Anterior cingulate cortex (tissue), 58 donors: ENCODE measurements at regions not wholly inside any gene's neighbourhood (a gene's known extent, or its start where the extent isn't known, plus 50 kb on each side); places are given as distances from the start of the nearest gene placed in this dataset.

Source experiments
- DNase-seq, 58 donors: peaks; one replicate each; lab custom pipeline; 2025; lab: John Stamatoyannopoulos, UW

DNA sequence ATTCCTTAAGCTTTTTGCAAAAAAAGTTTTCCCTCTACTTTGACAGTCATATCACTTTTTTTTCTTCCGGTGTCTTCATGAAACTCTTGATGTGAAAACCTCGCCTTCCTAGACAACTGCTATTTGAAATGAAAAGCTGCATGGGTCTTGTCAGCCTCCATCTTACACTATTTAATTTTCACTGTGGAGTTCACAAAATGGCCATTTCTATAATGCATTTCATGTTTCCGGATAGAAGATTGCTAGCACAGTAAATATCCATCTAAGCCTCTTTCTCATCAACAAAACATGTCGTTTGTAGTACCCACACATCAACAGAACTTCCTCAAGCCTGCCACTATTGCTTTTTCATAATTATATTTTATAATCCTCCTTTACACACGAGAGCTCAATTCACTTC, 204.9 kb upstream of the ID4 start:
- no peak for DNase-seq

DNA sequence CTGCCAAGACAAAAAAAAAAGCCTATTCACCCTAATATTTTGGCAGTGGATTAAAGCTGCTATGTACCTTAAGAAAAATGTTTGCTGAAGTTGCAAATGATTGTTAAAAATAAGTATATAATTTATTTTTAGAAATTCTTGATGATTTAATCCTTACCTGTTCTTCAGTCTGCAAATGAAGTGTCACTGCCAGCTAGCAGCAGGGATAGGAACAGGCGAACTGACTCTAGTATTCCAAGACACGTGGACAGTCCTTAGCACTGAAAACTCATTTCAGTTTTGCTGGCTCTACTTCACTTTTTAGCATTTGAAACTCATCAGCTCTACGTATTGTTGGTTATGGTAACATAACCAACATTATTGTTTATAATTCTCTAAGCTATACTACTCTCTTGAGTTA, 204.4 kb upstream of the ID4 start:
- DNase-seq, result no peak

DNA sequence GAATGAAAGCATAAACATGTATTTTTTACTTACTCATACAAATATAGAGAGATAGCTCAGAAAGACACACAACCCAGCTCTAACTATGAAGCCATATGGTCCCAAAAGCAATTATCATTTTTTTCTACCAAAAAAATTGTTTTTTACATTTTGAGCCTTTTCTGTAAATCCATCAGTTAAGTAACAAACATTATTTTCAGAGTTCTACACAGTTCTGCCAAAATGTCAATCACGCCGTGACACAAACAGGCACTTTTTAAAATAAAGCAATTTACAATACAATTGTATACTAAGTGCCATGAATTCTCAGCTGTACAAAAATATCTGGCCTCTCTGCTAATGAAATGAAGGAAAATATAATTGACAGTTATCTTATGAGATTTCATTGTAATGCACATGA, 201.4 kb upstream of the ID4 start:
- no peak for DNase-seq

DNA sequence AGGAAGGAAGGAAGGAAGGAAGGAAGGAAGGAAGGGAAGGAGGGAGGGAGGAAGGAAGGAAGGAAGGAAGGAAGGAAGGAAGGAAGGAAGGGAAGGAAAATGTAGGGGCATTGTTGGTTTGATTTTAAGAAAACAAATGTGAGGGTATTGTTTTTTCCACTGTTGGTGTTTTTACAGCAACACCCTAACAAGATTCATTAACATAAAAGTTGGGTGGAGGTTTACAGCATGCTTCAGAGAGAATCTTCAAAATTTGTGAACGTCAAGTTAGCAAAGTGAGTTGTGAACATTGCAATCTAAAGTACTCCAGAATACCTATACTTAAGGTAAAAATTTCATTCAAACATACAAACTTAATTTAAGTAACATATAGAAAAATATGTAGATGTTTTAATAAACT, 200.2 kb upstream of the ID4 start:
- DNase-seq, result no peak

DNA sequence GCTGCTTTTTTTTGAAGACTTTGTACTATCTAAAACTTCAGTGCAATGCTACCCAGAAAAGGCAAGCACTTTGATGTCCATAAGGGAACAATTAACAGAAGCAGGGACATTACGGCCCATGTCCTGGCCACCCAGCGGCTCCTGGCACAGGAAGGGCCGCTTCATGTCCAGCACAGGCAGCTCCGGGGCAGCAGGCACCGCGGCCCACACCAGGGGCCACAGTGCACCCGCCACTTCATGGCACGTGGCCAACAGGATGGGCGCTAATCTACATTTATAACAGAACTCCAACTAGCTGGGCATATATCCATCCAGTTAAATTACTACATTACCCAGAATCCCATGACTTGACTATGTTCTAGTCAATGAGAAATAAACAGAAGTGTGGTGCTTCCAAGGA, 198.2 kb upstream of the ID4 start:
- DNase-seq, result no peak

DNA sequence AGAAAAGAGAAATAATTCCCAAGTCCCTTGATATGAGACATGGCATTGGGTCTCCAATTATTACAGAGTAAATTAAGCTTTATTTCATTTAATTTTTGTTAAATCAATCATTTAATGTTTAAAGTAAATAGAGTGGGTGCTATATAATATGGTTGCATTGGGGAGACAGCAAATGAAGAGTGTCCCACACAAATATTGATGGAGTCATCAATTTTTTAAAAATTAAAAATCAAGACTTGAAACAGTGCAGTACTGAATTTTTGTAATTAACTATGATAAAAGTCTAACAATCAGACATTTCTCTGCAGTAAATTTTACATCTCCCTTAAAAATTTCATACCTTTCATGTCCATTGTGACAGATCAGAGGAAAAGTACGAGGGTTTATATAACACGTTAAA, 193.9 kb upstream of the ID4 start:
- no peak for DNase-seq

DNA sequence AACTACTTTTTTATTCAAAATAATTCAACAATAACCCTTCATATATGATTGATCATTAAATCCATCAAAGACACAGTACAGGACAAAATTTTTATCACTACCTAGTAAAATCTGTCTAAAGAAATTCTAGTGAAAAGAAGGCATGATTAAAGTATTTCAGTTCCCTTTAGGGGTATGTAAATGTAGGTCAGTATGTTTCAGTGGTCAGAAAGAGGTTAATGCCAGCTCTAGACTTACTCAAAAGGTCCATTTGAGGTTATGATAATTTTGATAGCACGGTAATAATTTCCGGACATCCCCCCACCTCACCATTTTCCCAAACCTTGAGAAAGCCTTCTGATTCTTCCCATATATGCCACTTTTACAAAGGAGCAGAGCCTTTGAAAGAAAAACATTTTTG, 193.5 kb upstream of the ID4 start:
- no peak for DNase-seq

DNA sequence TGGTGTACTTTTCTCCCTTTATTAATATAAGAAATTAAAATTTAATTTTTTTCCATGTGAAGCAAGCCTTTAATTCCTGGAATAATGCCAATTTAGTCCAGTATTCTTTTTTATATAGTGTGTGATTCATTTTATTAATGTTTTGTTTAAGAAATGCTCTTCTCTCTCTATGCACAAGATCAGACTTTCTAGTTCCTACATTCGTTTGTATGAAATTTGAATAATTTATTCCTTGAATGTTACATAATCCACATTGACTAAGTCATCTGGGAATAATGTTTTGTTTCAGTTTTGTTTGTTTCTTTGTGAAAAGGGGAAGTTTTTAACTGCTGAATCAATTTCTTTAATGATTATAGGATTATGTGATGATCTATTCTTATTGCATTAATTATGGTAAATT, 181.4 kb upstream of the ID4 start:
- no peak for DNase-seq

DNA sequence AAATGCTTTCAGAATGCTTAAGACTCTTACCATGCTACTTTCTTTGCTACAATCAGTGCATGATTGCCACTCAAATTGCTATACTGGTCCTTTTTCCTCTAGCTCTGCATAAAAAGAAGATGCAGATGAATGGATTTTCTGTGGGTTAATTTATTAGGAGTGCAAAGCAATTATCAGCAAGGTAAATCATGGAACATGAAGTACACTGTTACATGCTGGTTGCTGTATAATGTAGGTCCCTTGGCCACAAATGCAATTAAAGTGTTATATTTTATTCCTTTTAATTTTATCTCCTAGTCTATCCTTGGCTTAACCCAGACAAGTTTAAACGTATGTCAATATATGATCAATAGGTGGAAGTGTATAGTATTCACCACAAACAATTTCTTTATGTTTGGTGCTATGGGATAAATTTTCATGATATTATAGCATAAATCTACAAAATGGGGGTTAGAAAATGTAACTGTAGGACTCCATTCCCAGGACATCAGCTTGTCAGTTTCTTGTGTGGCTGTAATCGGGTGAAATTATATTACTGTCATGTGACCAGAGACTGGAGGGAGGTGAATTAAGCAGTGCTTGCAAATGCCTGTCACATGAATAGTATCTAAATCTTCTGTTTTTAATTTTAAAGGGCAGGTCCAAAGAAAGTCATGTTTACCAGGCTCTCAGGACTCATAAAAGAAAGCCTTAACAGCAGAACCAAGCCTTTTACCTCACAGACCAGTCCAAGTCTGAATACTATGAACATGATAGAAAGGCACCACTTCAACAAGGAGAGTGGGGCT, 176.9 kb upstream of the ID4 start:
- DNase-seq, result no peak

DNA sequence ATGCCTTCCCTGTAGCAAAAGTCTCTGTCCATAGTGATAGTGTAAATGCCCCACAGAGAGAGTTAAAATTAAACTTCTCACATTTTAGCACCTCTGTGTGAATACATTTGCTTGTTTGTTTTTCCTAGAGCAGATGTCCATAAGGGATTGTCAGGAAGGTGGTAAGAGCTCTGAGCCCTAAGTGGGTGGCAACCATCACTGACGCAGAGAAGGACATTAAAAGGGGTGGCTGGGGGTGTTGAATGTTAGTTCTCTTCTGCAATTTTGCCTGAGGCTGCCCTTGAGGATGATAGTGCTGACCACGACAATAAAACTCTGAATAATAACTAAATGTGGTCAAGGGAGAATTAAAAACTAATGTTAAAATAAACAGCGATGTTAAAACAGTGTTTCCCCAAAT, 174.3 kb upstream of the ID4 start:
- DNase-seq, result no peak

DNA sequence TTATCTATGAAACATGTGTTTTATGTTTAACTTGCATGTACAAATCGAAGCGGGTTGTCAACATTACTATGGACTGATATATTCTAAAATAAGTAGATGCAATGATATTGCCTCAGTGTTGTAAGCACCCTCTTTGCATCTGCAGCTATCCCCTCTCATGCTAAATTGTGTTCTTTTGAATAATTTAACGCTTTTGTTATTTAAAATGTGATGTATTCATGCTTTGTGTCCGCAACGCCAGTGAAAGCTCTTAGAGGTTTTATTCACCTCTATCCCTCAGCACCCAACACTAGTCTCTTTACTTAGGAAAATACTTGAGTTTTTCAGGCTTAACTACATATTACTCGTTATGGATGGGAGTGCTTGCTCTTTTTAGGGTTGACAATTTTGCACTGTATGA, 173.7 kb upstream of the ID4 start:
- DNase-seq, result no peak

DNA sequence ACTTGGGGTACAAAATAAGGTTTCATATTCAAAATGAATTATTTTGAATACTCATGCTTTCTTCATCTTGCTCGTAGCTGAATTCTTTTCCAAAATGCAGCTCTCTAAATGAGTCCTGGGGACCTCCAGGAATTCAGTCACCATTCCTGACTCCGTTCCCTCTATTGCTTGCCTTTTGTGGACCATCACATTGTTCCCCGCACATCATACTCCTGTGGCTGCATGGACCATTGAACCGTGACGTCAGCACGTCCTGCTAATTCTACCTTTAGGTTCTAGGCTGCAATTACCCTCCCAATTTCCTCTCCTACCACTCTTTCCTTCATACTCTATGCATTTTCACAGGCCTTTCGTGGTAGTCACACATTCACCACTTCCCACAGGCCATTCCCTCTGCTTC, 173.1 kb upstream of the ID4 start:
- DNase-seq, result no peak

DNA sequence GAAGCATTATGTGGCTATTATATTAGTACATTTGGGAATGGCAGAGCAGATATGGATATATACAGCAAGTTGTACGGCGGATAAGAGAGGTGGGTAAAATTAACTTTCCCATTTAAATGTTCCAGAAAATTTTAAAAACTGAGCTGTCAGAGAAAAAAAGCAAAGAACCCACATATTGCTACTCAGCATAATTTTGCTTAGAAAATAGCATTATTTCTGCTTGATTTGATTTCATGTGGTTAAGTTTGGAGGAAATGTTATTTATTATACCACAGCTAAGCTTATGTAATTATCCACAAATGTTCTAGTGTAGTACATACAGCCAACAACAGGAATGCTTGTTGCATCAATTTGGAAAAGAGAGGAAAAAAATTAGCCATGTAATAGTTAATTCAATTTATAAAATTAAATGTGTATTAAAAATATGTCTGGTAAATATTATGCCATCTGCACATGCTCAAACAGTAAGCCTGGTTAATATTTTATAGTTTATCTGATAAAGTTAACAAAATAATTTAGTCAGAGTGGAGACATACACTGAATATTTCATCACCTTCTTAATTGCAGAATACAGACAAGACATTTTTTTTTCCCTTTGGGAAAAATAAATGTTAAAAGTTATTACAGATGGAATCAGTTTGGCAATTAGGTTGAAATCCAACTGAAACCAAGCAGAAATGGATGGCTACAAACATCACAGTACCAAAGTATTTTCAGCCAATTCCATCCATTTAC, 172.1 kb upstream of the ID4 start:
- no peak for DNase-seq

DNA sequence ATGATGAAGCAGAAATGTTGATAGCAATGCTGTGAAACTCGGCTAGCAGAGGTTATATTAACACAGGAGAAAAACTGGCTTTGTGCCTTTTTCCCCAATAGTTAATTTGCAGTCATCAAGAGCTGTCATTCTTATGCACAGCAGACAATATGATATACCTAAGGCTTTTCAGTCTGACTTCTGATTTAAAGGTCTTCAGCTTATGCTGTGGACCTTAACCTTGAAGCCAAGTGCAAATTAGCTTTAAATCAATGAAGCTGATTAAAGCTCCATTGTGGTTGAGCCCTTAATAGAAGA, 171.6 kb upstream of the ID4 start:
- DNase-seq, result no peak

DNA sequence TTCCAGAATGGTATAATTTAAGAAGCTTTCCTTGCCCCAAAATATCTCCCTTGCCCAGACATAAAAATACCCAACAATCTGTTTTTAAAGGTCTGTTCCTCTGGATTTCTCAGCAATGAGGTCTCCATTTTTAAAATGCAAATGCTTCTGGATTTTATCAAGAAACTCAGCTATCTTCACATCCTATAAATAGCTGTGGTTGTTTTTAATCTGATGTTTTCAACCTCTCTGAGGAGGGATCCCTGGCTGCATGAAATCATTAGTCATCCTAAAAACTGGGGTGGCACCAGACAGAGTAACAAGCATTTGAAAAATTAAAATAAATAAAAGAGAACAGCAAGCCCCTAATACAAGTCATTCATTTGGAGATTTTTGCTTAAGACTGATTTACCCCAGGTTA, 168.5 kb upstream of the ID4 start:
- DNase-seq, result no peak

DNA sequence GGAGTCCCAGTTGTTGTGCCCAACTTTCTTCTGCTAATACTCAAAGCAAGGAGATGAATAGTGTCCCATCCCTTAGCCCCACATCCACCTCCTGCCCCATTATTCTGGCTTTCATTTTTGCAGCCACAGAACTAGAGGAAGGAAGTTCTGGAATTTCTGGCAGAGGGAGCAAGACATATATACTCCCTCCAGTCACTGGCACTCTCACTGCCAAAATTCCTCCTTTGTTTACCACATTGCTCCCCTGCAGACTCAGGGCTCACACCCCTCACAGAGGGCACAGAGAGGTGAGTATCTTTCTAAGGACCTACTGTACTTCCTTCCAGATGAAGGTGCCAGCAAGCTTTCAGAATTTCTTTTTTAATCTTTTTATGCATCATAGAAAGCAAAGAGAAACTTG, 168.0 kb upstream of the ID4 start:
- DNase-seq, result no peak

DNA sequence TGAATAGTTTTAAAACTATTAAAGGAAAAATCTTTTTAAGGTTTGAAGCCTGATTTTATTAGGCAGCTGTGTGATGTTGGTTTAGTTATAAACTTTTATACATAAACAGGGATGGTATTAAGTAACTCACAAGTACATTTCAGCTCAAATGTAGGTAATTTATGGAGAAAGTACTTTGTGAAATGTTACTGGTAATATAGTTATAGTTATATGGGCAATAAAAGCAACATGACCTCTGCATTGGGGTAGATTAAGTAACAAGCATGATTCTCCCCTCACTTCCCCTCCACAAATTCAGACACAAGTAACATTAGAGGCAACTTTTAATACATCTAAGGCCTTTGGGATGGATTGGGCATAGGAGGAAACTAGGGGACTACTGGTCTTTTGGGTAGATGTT, 154.3 kb upstream of the ID4 start:
- no peak for DNase-seq

DNA sequence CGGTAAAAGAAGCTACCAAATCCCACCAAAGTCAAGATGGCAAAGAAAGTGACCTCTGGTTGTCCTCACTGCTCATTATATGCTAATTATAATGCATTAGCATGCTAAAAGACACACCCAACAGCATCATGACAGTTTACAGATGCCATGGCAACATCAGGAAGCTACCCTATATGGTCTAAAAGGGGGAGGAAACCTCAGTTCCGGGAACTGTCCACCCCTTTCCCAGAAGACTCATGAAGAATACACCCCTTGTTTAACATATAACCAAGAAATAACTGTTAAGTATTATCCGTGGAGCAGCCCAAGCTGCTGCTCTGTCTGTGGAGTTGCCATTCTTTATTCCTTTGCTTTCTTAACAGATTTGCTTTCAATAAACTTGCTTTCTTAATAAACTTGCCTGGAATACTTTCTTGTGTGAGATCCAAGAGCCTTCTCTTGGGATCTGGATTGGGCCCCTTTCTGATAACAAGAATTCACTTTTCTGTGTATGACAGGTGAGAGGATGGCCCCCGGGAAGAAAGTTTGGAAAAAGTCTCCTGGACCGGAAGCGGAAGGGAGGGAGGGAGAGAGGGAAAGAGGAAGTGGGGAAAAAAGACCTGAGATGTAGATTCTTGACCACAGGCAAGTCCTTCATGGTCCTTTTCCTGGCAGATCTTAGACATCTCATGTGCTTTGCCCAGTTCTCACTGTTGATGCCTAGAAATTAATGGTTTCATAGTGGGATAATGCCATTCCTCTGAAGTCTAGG, 146.7 kb upstream of the ID4 start:
- DNase-seq, result no peak

DNA sequence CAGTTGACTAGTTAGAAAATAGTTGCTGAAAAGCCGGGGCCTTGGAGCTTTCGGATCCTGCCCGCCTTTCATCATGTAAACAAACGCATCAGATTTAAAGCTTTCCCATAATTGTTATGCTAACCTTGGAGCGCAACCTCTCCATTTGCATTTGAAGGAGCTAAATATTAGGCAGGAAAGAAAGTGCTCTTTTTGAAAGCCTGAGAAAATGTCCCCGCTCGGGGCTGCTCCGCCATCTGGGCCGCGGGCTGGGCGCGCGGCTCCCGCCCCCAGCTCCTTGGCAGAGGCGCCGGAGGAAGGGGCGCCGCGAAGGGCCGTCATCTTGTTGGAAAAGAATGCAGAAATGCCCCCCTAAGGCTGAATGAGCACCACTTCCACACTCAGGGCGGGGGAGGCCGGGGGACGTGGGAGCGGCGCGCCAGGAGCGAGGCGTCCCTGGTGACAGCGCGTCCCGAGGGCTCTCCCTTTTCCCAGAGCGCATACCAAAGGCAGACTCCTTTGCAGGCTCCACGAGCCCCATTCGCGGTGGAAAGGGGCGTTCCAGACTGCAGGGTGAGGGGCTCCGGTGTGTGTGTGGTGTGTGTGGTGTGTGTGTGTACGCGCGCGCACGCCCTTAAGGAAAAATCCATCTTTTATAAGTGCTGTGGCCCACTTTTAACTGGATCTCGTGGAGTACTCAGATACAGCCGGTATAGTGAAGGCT, 145.6 kb upstream of the ID4 start:
- peak in 52 of 58 donors; percentile 3 to 79 (median 33) for DNase-seq

DNA sequence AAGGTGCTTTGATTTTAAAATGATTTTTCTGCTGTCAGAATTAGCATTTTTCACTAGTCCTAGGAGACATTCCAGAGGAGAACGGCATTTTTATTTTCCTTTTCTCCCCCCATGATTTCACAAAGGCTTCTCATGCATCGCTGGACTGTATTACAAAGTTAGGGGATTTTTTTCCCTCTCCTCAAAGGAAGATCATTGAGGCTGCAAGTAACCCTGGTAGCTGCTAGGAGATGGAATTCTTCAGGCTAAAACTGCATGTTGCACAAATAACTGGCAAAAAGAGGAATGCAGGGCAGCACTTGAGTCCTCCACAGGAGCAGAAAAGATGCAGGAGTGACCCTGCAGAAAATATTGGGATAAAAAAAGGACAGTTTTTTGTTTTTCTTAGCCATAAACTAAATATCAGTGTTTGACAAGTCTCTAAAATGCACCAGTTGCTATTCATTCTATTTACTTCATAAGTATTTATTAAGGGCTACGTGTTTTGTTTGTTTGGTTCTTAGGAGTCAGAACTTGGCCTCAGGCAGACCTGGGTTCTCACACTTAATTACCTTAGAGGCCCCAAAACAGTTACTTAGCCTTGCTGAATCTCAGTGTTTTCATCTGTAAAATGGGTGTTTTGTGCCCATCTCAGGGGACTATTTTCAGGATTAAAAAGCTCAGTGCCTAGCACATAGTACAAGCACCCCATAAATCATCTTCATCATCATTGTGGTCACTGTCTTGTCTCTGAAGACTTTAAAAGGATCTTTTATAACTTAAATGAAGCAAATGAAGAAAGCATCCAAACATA, 144.5 kb upstream of the ID4 start:
- DNase-seq, result peak in 20 of 58 donors; percentile 1 to 56 (median 6)
